ENCODE measurements at regions not wholly inside any gene's neighbourhood (a gene's known extent, or its start where the extent isn't known, plus 50 kb on each side); places are given as distances from the start of the nearest gene placed in this dataset.

- TF ChIP-seq, protein P1, sequence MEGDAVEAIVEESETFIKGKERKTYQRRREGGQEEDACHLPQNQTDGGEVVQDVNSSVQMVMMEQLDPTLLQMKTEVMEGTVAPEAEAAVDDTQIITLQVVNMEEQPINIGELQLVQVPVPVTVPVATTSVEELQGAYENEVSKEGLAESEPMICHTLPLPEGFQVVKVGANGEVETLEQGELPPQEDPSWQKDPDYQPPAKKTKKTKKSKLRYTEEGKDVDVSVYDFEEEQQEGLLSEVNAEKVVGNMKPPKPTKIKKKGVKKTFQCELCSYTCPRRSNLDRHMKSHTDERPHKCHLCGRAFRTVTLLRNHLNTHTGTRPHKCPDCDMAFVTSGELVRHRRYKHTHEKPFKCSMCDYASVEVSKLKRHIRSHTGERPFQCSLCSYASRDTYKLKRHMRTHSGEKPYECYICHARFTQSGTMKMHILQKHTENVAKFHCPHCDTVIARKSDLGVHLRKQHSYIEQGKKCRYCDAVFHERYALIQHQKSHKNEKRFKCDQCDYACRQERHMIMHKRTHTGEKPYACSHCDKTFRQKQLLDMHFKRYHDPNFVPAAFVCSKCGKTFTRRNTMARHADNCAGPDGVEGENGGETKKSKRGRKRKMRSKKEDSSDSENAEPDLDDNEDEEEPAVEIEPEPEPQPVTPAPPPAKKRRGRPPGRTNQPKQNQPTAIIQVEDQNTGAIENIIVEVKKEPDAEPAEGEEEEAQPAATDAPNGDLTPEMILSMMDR (IDR thresholded peaks at IDR 0.05) = no peak
- no peak for TF ChIP-seq POLR2AphosphoS5 (IDR thresholded peaks at IDR 0.05)
- TF ChIP-seq POLR2A (IDR thresholded peaks at IDR 0.05) = no peak
- TF ChIP-seq EP300 (IDR thresholded peaks at IDR 0.05) = no peak
Observed at GRCh38 chr14:88064841-88065240, 59.9 kb downstream of the GPR65 start.
